ENCODE measurements at regions not wholly inside any gene's neighbourhood (a gene's known extent, or its start where the extent isn't known, plus 50 kb on each side); places are given as distances from the start of the nearest gene placed in this dataset.

DNA sequence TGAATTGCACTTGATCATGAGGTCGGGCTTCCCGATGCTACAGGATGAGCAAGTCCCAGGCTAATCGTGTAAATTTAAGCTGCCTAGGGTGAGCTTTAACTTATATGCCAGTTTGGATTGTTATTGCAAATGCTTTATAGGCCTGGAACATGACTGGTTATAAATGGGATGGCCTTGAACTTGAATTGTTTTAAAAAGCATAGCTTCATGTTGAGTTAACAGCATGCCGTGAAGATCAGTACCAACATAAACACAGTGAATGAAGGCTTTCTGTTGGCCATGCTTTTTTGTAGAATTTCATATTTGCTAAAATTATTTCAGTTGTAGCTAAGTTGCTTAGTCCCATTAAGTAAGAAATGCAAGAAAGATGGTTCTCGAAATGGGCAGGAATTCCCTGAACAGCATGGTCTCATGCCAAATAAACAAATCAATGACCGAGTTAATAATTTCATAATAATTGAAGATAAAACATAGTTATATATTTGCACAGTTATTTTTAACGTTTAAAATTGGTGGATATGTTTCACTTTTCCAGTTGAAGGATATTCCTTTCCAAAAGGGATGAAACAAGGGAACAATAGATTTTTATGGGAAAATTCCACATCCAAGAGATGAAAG lies 76.6 kb upstream of the ARID1B start:
- TF ChIP-seq, protein P1, sequence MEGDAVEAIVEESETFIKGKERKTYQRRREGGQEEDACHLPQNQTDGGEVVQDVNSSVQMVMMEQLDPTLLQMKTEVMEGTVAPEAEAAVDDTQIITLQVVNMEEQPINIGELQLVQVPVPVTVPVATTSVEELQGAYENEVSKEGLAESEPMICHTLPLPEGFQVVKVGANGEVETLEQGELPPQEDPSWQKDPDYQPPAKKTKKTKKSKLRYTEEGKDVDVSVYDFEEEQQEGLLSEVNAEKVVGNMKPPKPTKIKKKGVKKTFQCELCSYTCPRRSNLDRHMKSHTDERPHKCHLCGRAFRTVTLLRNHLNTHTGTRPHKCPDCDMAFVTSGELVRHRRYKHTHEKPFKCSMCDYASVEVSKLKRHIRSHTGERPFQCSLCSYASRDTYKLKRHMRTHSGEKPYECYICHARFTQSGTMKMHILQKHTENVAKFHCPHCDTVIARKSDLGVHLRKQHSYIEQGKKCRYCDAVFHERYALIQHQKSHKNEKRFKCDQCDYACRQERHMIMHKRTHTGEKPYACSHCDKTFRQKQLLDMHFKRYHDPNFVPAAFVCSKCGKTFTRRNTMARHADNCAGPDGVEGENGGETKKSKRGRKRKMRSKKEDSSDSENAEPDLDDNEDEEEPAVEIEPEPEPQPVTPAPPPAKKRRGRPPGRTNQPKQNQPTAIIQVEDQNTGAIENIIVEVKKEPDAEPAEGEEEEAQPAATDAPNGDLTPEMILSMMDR (IDR thresholded peaks at IDR 0.05), result no peak
- TF ChIP-seq POLR2A (IDR thresholded peaks at IDR 0.05), result no peak
- no peak for TF ChIP-seq EP300 (IDR thresholded peaks at IDR 0.05; ENCODE audit: low read depth)
- no peak for TF ChIP-seq POLR2AphosphoS5 (IDR thresholded peaks at IDR 0.05)
